IMR-90 (cell line): ENCODE measurements at regions not wholly inside any gene's neighbourhood (a gene's known extent, or its start where the extent isn't known, plus 50 kb on each side); places are given as distances from the start of the nearest gene placed in this dataset.

Source experiments
- ATAC-seq: fragments of 200-7000 bp; cut with Tn5 transposase; 2 replicates; pipeline ENCODE4 v1.9.1; 2020; ENCODE audit warnings: low read depth, mild to moderate bottlenecking, moderate library complexity
- BruUV-seq: library from RNA; stranded (reverse); fragments of 400-500 nt; replicated peaks from 2 replicates; lab custom pipeline; 2021; lab: Mats Ljungman, UMichigan
- CTCF ChIA-PET: fragments of 300-600 bp; formaldehyde crosslinking; extraction: SDS; loops from one replicate; lab custom pipeline; 2021; ENCODE audit warnings: antibody characterized with exemption; lab: Yijun Ruan, JAX
- POLR2A ChIA-PET: fragments of 300-600 bp; sonication (Branson Sonifier 250); formaldehyde crosslinking; loops from one replicate; lab custom pipeline; 2022; ENCODE audit warnings: antibody characterized with exemption; ENCODE audit not compliant: unreplicated experiment; lab: Charles Lee
- DNase-seq: peaks from one replicate; pipeline ENCODE4 v3.0.0; 2013
- H2AFZ ChIP-seq: replicated peaks from 2 replicates; pipeline ENCODE3; 2013; ENCODE audit warnings: low read length, mild to moderate bottlenecking; ENCODE audit not compliant: poor library complexity
- H2AK5ac ChIP-seq: 2 replicates; pipeline ENCODE4 v1.6.1; 2013; ENCODE audit warnings: low read depth, low read length, inconsistent platforms
- H2AK9ac ChIP-seq: replicated peaks from 2 replicates; pipeline ENCODE3; 2013; ENCODE audit warnings: mild to moderate bottlenecking, low read depth, low read length, moderate library complexity; ENCODE audit not compliant: poor library complexity
- H2BK120ac ChIP-seq: 2 replicates; pipeline ENCODE4 v1.6.1; 2013; ENCODE audit warnings: low read depth, low read length, inconsistent platforms
- H2BK15ac ChIP-seq: 3 replicates; pipeline ENCODE4 v1.6.1; 2013; ENCODE audit warnings: low read depth, low read length, inconsistent platforms
- H2BK20ac ChIP-seq: 2 replicates; pipeline ENCODE4 v1.6.1; 2013; ENCODE audit warnings: low read depth, mild to moderate bottlenecking, inconsistent platforms, low read length, moderate library complexity
- H2BK5ac ChIP-seq: 2 replicates; pipeline ENCODE4 v1.6.1; 2013; ENCODE audit warnings: mild to moderate bottlenecking, low read depth, low read length, inconsistent platforms; ENCODE audit not compliant: poor library complexity, severe bottlenecking
- H3K14ac ChIP-seq: replicated peaks from 2 replicates; pipeline ENCODE4 v1.6.1; 2013; ENCODE audit warnings: low read depth, low read length, inconsistent platforms
- H3K18ac ChIP-seq: 2 replicates; pipeline ENCODE4 v1.6.1; 2013; ENCODE audit warnings: low read depth, low read length, control low read depth
- H3K23ac ChIP-seq: 2 replicates; pipeline ENCODE4 v1.6.1; 2013; ENCODE audit warnings: low read depth, low read length, inconsistent platforms
- H3K27ac ChIP-seq: 2 replicates; pipeline ENCODE4 v1.5.1; 2013; ENCODE audit warnings: mild to moderate bottlenecking, control low read depth, low read length; ENCODE audit not compliant: insufficient read depth
- H3K27me3 ChIP-seq: 2 replicates; pipeline ENCODE4 v1.6.1; 2013; ENCODE audit warnings: low read length; ENCODE audit not compliant: control insufficient read depth, insufficient read depth
- H3K36me3 ChIP-seq: 2 replicates; pipeline ENCODE4 v1.6.1; 2013; ENCODE audit warnings: low read length, mixed read lengths; ENCODE audit not compliant: control insufficient read depth, insufficient read depth
- H3K4ac ChIP-seq: 2 replicates; pipeline ENCODE4 v1.6.1; 2013; ENCODE audit warnings: low read depth, low read length, inconsistent platforms
- H3K4me1 ChIP-seq: 2 replicates; pipeline ENCODE4 v1.6.1; 2013; ENCODE audit warnings: low read length, mixed read lengths; ENCODE audit not compliant: control insufficient read depth, insufficient read depth
- H3K4me2 ChIP-seq: 2 replicates; pipeline ENCODE4 v1.6.1; 2013; ENCODE audit warnings: low read depth, mild to moderate bottlenecking, control low read depth, low read length, moderate library complexity
- H3K4me3 ChIP-seq: 2 replicates; pipeline ENCODE4 v1.5.1; 2013; ENCODE audit warnings: low read depth, mild to moderate bottlenecking, control low read depth, low read length, moderate library complexity; ENCODE audit not compliant: insufficient read depth
- H3K56ac ChIP-seq: 2 replicates; pipeline ENCODE4 v1.6.1; 2013; ENCODE audit warnings: low read length, inconsistent platforms; ENCODE audit not compliant: insufficient read depth; ENCODE audit errors: extremely low read depth
- H3K79me1 ChIP-seq, 2 experiments: 2 replicates each; pipeline ENCODE4 v1.6.1; 2013; ENCODE audit warnings: low read length in 2 of 2, inconsistent platforms in 1 of 2, low read depth in 1 of 2
- H3K9ac ChIP-seq: 2 replicates; pipeline ENCODE4 v1.6.1; 2013; ENCODE audit warnings: low read depth, low read length, control low read depth
- H3K9me1 ChIP-seq: 2 replicates; pipeline ENCODE4 v1.6.1; 2013; ENCODE audit warnings: low read length, inconsistent platforms; ENCODE audit not compliant: insufficient read depth
- H3K9me3 ChIP-seq: 2 replicates; pipeline ENCODE4 v1.6.1; 2013; ENCODE audit warnings: low read length; ENCODE audit not compliant: control insufficient read depth, insufficient read depth
- H4K20me1 ChIP-seq: 2 replicates; pipeline ENCODE4 v1.6.1; 2013; ENCODE audit warnings: low read length, inconsistent platforms; ENCODE audit not compliant: insufficient read depth
- H4K5ac ChIP-seq: 2 replicates; pipeline ENCODE4 v1.6.1; 2013; ENCODE audit warnings: mild to moderate bottlenecking, low read depth, low read length, control low read depth
- H4K8ac ChIP-seq, 2 experiments: 2 replicates each; pipeline ENCODE4 v1.6.1; 2013; ENCODE audit warnings: low read depth in 2 of 2, low read length in 2 of 2, control low read depth in 1 of 2, inconsistent platforms in 1 of 2
- H4K91ac ChIP-seq: 2 replicates; pipeline ENCODE4 v1.6.1; 2013; ENCODE audit warnings: low read depth, low read length, inconsistent platforms; ENCODE audit not compliant: insufficient read depth
- BHLHE40 ChIP-seq: fragments of 150-350 bp; IDR thresholded peaks from 2 replicates; pipeline ENCODE4 v1.6.1; 2016; ENCODE audit warnings: mild to moderate bottlenecking, low read depth, low read length
- CEBPB ChIP-seq: IDR thresholded peaks from 2 replicates; pipeline ENCODE4 v1.6.1; 2012; ENCODE audit warnings: low read depth, low read length, improper control_type of control experiment
- CHD1 ChIP-seq: IDR thresholded peaks from 2 replicates; pipeline ENCODE4 v1.6.1; 2012; ENCODE audit warnings: low read depth, low read length, improper control_type of control experiment
- FOS ChIP-seq: fragments of 150-350 bp; IDR thresholded peaks from 2 replicates; pipeline ENCODE4 v1.6.1; 2016; ENCODE audit warnings: low read depth, low read length
- MAFK ChIP-seq: IDR thresholded peaks from 2 replicates; pipeline ENCODE4 v1.6.1; 2012; ENCODE audit warnings: low read depth, low read length, improper control_type of control experiment
- MAZ ChIP-seq: IDR thresholded peaks from 2 replicates; pipeline ENCODE4 v1.6.1; 2012; ENCODE audit warnings: low read depth, mild to moderate bottlenecking, low read length, improper control_type of control experiment, moderate library complexity, borderline replicate concordance
- POLR2A ChIP-seq: IDR thresholded peaks from 2 replicates; pipeline ENCODE4 v1.6.1; 2012; ENCODE audit warnings: mild to moderate bottlenecking, low read depth, low read length
- RCOR1 ChIP-seq: IDR thresholded peaks from 2 replicates; pipeline ENCODE4 v1.6.1; 2012; ENCODE audit warnings: mild to moderate bottlenecking, low read length, improper control_type of control experiment; ENCODE audit not compliant: insufficient replicate concordance
- RFX5 ChIP-seq: IDR thresholded peaks from 2 replicates; pipeline ENCODE4 v1.8.0; 2012; ENCODE audit warnings: low read depth, mild to moderate bottlenecking, low read length, moderate library complexity
- SMC3 ChIP-seq: fragments of 150-350 bp; IDR thresholded peaks from 2 replicates; pipeline ENCODE4 v1.6.1; 2016; ENCODE audit warnings: low read depth, mild to moderate bottlenecking, antibody characterized with exemption, low read length, moderate library complexity
- WGBS, 2 experiments: methylation state at CpG; one replicate each; pipeline versions ENCODE4 v1.1.5 to v1.1.7; 2013; ENCODE audit warnings: missing lambda C conversion rate in 2 of 2; ENCODE audit not compliant: insufficient read length in 1 of 2; ENCODE audit errors: extremely low coverage in 2 of 2; 5-methylcytosine and 5-hydroxymethylcytosine counted together
- dilution Hi-C: fragments of 300-500 bp; cut with HindIII; formaldehyde crosslinking; loops from one replicate; pipeline ENCODE4 v1.14.3; 2018; ENCODE audit warnings: low sequenced_read_pairs; ENCODE audit not compliant: unreplicated experiment
- in situ Hi-C: fragments of 300-500 bp; cut with MboI; formaldehyde crosslinking; loops from 3 replicates; pipeline ENCODE4 v1.14.3; 2019; ENCODE audit warnings: low sequenced_read_pairs, inconsistent platforms, mixed read lengths
- intact Hi-C: fragments of 100-400 bp; cut with micrococcal nuclease; formaldehyde crosslinking; loops from 2 replicates; pipeline ENCODE4 v1.10.0; 2022
- TF ChIP-seq, protein P1 (sequence below): fragments of 150-350 bp; IDR thresholded peaks from 2 replicates; pipeline ENCODE4 v1.6.1; 2017; ENCODE audit warnings: mild to moderate bottlenecking, antibody characterized with exemption, low read length, low read depth

DNA sequence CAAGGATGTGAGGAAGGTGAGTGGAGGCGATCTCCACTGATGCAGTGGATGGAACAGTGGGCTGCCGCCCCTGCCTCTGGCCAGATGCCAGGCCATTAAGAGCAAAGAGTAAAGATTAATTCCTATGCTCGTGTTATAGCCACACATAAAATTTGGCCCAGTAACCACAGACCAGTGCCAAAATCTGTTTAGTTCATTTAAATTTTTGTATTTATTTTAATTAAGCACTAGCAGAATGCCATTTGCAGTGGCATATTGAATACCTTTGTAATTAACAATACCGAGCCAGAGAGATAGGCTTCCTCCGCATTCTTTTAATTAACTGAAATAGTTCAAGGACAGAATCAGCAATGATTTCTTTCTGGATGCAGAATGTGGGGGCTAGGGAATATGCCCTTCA is 179.8 kb downstream of the MED10 start:
- no peak for DNase-seq
- in situ Hi-C loops (no loop called here), dilution Hi-C loops (no loop called here), intact Hi-C loops (no loop called here)
- H3K9ac ChIP-seq: no peak overlapping the region
- WGBS, 2 experiments: 40% methylated on average over 1 of the region's 5 CpGs; no CpG with 5 or more reads in 1 of the 2 experiments
- H4K20me1 ChIP-seq: no peaks in the 10 kb centered on the region
- H3K9me1 ChIP-seq: no peaks in the 10 kb centered on the region
- BruUV-seq: no TSS peak
- H3K56ac ChIP-seq: no peak overlapping the region
- H3K9me3 ChIP-seq: peaks cover 35% of the 10 kb centered on the region
- no peak overlapping the region for H3K14ac ChIP-seq
- no peak overlapping the region for H3K4ac ChIP-seq
- no peak overlapping the region for H3K27ac ChIP-seq
- no peak overlapping the region for H2AFZ ChIP-seq
- no peaks in the 10 kb centered on the region for H3K36me3 ChIP-seq
- H3K27me3 ChIP-seq: no peaks in the 10 kb centered on the region
- no peak overlapping the region for H2AK9ac ChIP-seq
- no peak overlapping the region for H2BK15ac ChIP-seq
- no peak overlapping the region for H2AK5ac ChIP-seq
- no peak overlapping the region for H3K4me2 ChIP-seq
- no peaks in the 10 kb centered on the region for H3K79me1 ChIP-seq
- no peak for ATAC-seq
- H3K18ac ChIP-seq: no peak overlapping the region
- no peak overlapping the region for H2BK20ac ChIP-seq
- no peak overlapping the region for H3K23ac ChIP-seq
- ChIA-PET POLR2A (no interaction called here), CTCF (no interaction called here)
- no peak overlapping the region for H2BK5ac ChIP-seq
- TF ChIP-seq, protein P1, sequence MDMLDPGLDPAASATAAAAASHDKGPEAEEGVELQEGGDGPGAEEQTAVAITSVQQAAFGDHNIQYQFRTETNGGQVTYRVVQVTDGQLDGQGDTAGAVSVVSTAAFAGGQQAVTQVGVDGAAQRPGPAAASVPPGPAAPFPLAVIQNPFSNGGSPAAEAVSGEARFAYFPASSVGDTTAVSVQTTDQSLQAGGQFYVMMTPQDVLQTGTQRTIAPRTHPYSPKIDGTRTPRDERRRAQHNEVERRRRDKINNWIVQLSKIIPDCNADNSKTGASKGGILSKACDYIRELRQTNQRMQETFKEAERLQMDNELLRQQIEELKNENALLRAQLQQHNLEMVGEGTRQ: no peak
- no peak for TF ChIP-seq CHD1
- TF ChIP-seq CEBPB: no peak
- TF ChIP-seq BHLHE40: no peak
- no peak for TF ChIP-seq RFX5
- TF ChIP-seq POLR2A: no peak
- TF ChIP-seq MAZ: no peak
- no peak for TF ChIP-seq MAFK
- TF ChIP-seq RCOR1: no peak
- no peak for TF ChIP-seq SMC3
- no peak for TF ChIP-seq FOS
- no peaks in the 10 kb centered on the region for H3K4me1 ChIP-seq
- H4K91ac ChIP-seq: no peak overlapping the region
- no peak overlapping the region for H2BK120ac ChIP-seq
- no peak overlapping the region for H4K8ac ChIP-seq
- no peak overlapping the region for H4K5ac ChIP-seq
- H3K4me3 ChIP-seq: no peak overlapping the region
